ENCODE measurements at regions not wholly inside any gene's neighbourhood (a gene's known extent, or its start where the extent isn't known, plus 50 kb on each side); places are given as distances from the start of the nearest gene placed in this dataset.

- H3K9me3 Mint-ChIP-seq = no peaks in the 10 kb centered on the region
- DNase-seq = no peak
- H3K36me3 Mint-ChIP-seq (ENCODE audit: low read depth) = no peaks in the 10 kb centered on the region
Observed at GRCh38 chr13:94764576-94765321, 52.4 kb upstream of the SOX21 start.

More at GRCh38 chr13:94764576-94765321, 52.4 kb upstream of the SOX21 start:
- Mint-ChIP-seq H3K27ac (no peak overlapping the region), H3K4me1 (ENCODE audit: low read depth) (no peaks in the 10 kb centered on the region), H3K27me3 (ENCODE audit: insufficient read depth) (peaks cover 2% of the 10 kb centered on the region), H3K4me3 (no peak overlapping the region)
- TF ChIP-seq CTCF (IDR thresholded peaks at IDR 0.05) = no peak

All from HFFc6 (cell line).